ENCODE measurements at regions not wholly inside any gene's neighbourhood (a gene's known extent, or its start where the extent isn't known, plus 50 kb on each side); places are given as distances from the start of the nearest gene placed in this dataset.

GRCh38 chr2:100755441-100755840 lies 64.5 kb upstream of the NPAS2 start:
- Histone ChIP-seq H2AFZ (ENCODE audit: low read depth, low read length) (no peak overlapping the region), H3K9ac (replicated peaks; ENCODE audit: extremely low read depth, insufficient read depth, low read length) (no peak overlapping the region), H3K27ac (ENCODE audit: insufficient read depth, low read depth, low read length) (no peak overlapping the region), H3K36me3 (ENCODE audit: control insufficient read depth in 2 of 2, extremely low read depth in 1 of 2, insufficient read depth in 2 of 2, low read length in 2 of 2) (no peaks in the 10 kb centered on the region), H3K4me2 (ENCODE audit: insufficient read depth, low read length) (no peak overlapping the region), H3K27me3 (ENCODE audit: control insufficient read depth in 2 of 2, insufficient read depth in 2 of 2, low read length in 2 of 2) (no peaks in the 10 kb centered on the region), H3K4me3 (replicated peaks in 1 of 3; ENCODE audit: insufficient read depth in 1 of 3, low read depth in 1 of 3, low read length in 3 of 3) (no peak overlapping the region), H3K4me1 (ENCODE audit: control insufficient read depth, extremely low read depth, insufficient read depth, low read length) (peaks cover 18% of the 10 kb centered on the region), H3K9me1 (replicated peaks; ENCODE audit: control insufficient read depth, extremely low read depth, insufficient read depth, low read length) (no peaks in the 10 kb centered on the region), H3K79me2 (ENCODE audit: control insufficient read depth, insufficient read depth, low read length) (no peaks in the 10 kb centered on the region), H4K20me1 (replicated peaks; ENCODE audit: control insufficient read depth, extremely low read depth, insufficient read depth, low read length) (no peaks in the 10 kb centered on the region), H3K9me3 (replicated peaks; ENCODE audit: control insufficient read depth, insufficient read depth, low read length) (no peaks in the 10 kb centered on the region)
- CTCF ChIA-PET = no interaction called here
- TF ChIP-seq MYC (IDR thresholded peaks at IDR 0.05; ENCODE audit: low read depth, low read length) (no peak), GATA2 (IDR thresholded peaks at IDR 0.05; ENCODE audit: insufficient read depth, insufficient read length, low read depth, low read length) (no peak), CTCF (IDR thresholded peaks at IDR 0.05; ENCODE audit: extremely low read depth in 1 of 2, insufficient read depth in 1 of 2, low read depth in 1 of 2, low read length in 2 of 2) (no peak), EZH2 (IDR thresholded peaks at IDR 0.05; ENCODE audit: borderline replicate concordance, low read depth, low read length, severe bottlenecking) (no peak), POLR2AphosphoS5 (IDR thresholded peaks at IDR 0.05; ENCODE audit: insufficient read depth, low read depth, low read length) (no peak), FOS (IDR thresholded peaks at IDR 0.05; ENCODE audit: borderline replicate concordance, insufficient read depth, low read length) (no peak), MAX (IDR thresholded peaks at IDR 0.05; ENCODE audit: insufficient read depth, insufficient read length) (no peak), POLR2A (IDR thresholded peaks at IDR 0.05; ENCODE audit: low read depth, low read length) (no peak), JUN (IDR thresholded peaks at IDR 0.05; ENCODE audit: borderline replicate concordance, insufficient read depth, insufficient read length, low read depth) (no peak)
- FAIRE-seq (no peak), DNase-seq (ENCODE audit: low read depth, low spot score) (no peak)
- POLR2A ChIA-PET = no interaction called here
- BruUV-seq (replicated peaks) = no TSS peak
- dilution Hi-C loops (cut with MboI; ENCODE audit: extremely low pct_ligation_motif_present, low sequenced_read_pairs) = no loop called here
- intact Hi-C loops (cut with micrococcal nuclease) = loop anchor here (1.0 kb wide), 1 partner anchor 15 kb away; no protein-coding TSS in a partner anchor
